ENCODE measurements at regions not wholly inside any gene's neighbourhood (a gene's known extent, or its start where the extent isn't known, plus 50 kb on each side); places are given as distances from the start of the nearest gene placed in this dataset.
"Not testable (repeated sequence)": the region's sequence is repeated elsewhere in the genome, so short reads cannot be mapped to it uniquely, and the experiment has no call there.

- DNase-seq, result no peak
These were observed 409.6 kb downstream of the SEC23A start for GRCh38 chr14:38693423-38693822.

- DNase-seq, result no peak
These were observed 413.1 kb upstream of the CLEC14A start for GRCh38 chr14:38669027-38669426.

GRCh38 chr14:38663382-38663781 is 407.5 kb upstream of the CLEC14A start:
- DNase-seq, result no peak

- no peak for DNase-seq
These were observed 406.9 kb upstream of the CLEC14A start for GRCh38 chr14:38662781-38663180.

GRCh38 chr14:38646391-38646790 is 390.5 kb upstream of the CLEC14A start:
- DNase-seq, result no peak

- not testable (repeated sequence) for DNase-seq
These were observed 379.0 kb upstream of the CLEC14A start for GRCh38 chr14:38634913-38635312.

GRCh38 chr14:38629412-38629811 is 373.5 kb upstream of the CLEC14A start:
- no peak for DNase-seq

- no peak for DNase-seq
These were observed 371.3 kb upstream of the CLEC14A start for GRCh38 chr14:38627163-38627562.

GRCh38 chr14:38623661-38624060 is 367.8 kb upstream of the CLEC14A start:
- DNase-seq, result no peak

- no peak for DNase-seq
These were observed 362.6 kb upstream of the CLEC14A start for GRCh38 chr14:38618514-38618913.

GRCh38 chr14:38616959-38617358 is 361.1 kb upstream of the CLEC14A start:
- DNase-seq, result no peak

- DNase-seq, result no peak
These were observed 356.0 kb upstream of the CLEC14A start for GRCh38 chr14:38611928-38612327.

- DNase-seq, result no peak
These were observed 352.4 kb upstream of the CLEC14A start for GRCh38 chr14:38608244-38608643.

- no peak for DNase-seq
These were observed 349.6 kb upstream of the CLEC14A start for GRCh38 chr14:38605193-38606114.

- not testable (repeated sequence) for DNase-seq
These were observed 344.7 kb upstream of the CLEC14A start for GRCh38 chr14:38600572-38600971.

- no peak for DNase-seq
These were observed 337.6 kb upstream of the CLEC14A start for GRCh38 chr14:38593476-38593875.

GRCh38 chr14:38592764-38593442 is 337.0 kb upstream of the CLEC14A start:
- DNase-seq, result no peak

- no peak for DNase-seq
These were observed 334.0 kb upstream of the CLEC14A start for GRCh38 chr14:38589747-38590350.

GRCh38 chr14:38583471-38583870 is 327.6 kb upstream of the CLEC14A start:
- no peak for DNase-seq

- DNase-seq, result no peak
These were observed 322.4 kb upstream of the CLEC14A start for GRCh38 chr14:38578278-38578681.

- no peak for DNase-seq
These were observed 311.8 kb upstream of the CLEC14A start for GRCh38 chr14:38567703-38568102.

- DNase-seq, result no peak
These were observed 305.8 kb upstream of the CLEC14A start for GRCh38 chr14:38561657-38562056.

GRCh38 chr14:38559711-38560110 is 303.8 kb upstream of the CLEC14A start:
- DNase-seq, result no peak

- not testable (repeated sequence) for DNase-seq
These were observed 301.5 kb upstream of the CLEC14A start for GRCh38 chr14:38557391-38557790.
